ENCODE measurements at regions not wholly inside any gene's neighbourhood (a gene's known extent, or its start where the extent isn't known, plus 50 kb on each side); places are given as distances from the start of the nearest gene placed in this dataset.

DNA sequence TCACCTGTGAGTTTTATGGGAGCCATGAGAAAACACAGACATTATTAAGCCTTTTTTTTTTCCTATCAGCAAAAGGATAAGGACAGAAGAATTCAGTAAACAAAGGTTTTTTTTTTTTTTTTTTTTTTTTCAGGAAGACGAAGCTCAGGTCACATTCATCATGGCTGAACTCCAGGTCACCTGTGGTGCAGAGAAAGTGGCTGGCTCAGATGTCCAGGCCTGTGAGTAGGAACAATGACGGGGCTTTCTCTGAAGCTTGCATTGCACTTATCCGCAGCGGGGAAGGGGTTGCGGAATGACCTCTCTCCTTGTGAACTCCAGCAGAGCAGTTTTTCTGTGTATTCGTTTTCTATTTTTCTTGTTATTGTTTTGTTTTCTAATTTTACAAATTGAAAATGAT, 759.6 kb upstream of the TMEM132C start:
- Mint-ChIP-seq H3K36me3 (no peaks in the 10 kb centered on the region), H3K9me3 (peaks cover 6 to 9% of the 10 kb centered on the region in 2 donors), H3K4me1 (no peaks in the 10 kb centered on the region), H3K27ac (no peak overlapping the region), H3K27me3 (ENCODE audit: low read depth in 2 of 2) (no peaks in the 10 kb centered on the region), H3K4me3 (no peak overlapping the region)
- TF ChIP-seq, protein P1, sequence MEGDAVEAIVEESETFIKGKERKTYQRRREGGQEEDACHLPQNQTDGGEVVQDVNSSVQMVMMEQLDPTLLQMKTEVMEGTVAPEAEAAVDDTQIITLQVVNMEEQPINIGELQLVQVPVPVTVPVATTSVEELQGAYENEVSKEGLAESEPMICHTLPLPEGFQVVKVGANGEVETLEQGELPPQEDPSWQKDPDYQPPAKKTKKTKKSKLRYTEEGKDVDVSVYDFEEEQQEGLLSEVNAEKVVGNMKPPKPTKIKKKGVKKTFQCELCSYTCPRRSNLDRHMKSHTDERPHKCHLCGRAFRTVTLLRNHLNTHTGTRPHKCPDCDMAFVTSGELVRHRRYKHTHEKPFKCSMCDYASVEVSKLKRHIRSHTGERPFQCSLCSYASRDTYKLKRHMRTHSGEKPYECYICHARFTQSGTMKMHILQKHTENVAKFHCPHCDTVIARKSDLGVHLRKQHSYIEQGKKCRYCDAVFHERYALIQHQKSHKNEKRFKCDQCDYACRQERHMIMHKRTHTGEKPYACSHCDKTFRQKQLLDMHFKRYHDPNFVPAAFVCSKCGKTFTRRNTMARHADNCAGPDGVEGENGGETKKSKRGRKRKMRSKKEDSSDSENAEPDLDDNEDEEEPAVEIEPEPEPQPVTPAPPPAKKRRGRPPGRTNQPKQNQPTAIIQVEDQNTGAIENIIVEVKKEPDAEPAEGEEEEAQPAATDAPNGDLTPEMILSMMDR (IDR thresholded peaks at IDR 0.05), result no peak
- H3K9me3 ChIP-seq (ENCODE audit: control insufficient read depth, insufficient read depth, low read length), result peaks cover 2% of the 10 kb centered on the region
- ATAC-seq (no peak), DNase-seq (no peak)
- WGBS (ENCODE audit: insufficient coverage), result 100% methylated on average over 5 of the region's 6 CpGs
- H3K36me3 ChIP-seq (ENCODE audit: control insufficient read depth, insufficient read depth, low read length), result no peaks in the 10 kb centered on the region
- no peak overlapping the region for H3K4me3 ChIP-seq (ENCODE audit: low read length)
- H3K27me3 ChIP-seq (ENCODE audit: control insufficient read depth, insufficient read depth, low read length), result no peaks in the 10 kb centered on the region
- intact Hi-C loops (cut with micrococcal nuclease), result no loop called here
- H3K4me1 ChIP-seq (ENCODE audit: control insufficient read depth, insufficient read depth, low read length), result no peaks in the 10 kb centered on the region
- H3K27ac ChIP-seq (ENCODE audit: low read length), result no peak overlapping the region

DNA sequence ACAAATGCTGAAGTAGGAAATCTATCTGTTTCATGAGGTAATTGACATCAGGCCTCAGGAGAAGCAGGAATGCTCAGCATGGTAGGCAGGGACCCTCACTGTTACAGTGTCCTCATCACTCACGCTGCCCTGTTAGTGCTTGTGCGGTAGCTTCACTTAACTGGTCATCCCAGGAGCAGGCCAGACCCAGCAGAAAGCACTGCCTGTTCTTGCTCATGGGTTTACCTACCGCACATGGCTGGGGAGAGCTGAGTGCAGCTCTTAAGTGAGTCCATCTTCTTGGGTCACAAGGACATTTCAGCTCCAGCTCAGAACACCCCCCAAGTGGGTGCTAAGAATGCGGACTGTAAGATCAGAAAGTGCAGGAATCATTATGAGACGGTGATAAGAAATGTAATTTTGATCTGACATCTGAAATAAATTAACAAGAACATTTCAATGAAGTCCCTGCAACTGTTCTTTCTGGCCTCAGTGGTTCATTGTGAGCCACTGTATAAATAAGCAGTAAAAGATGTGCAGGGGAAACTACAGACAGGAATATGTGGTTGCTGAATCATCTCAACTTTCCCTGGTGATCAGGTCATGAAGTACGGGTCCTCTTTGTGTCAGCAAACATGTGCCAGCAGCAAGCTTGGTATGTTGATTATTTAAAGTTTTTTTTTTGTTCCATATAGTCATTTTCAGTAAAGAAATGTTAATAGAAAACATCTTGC, 757.7 kb upstream of the TMEM132C start:
- intact Hi-C loops (cut with micrococcal nuclease), result no loop called here
- no peaks in the 10 kb centered on the region for H3K4me1 Mint-ChIP-seq
- ATAC-seq (no peak), DNase-seq (no peak)
- peaks cover 3 to 11% of the 10 kb centered on the region in 2 donors for H3K9me3 Mint-ChIP-seq
- H3K27me3 ChIP-seq (ENCODE audit: control insufficient read depth, insufficient read depth, low read length), result no peaks in the 10 kb centered on the region
- H3K36me3 Mint-ChIP-seq, result no peaks in the 10 kb centered on the region
- H3K27ac ChIP-seq (ENCODE audit: low read length), result no peak overlapping the region
- no peaks in the 10 kb centered on the region for H3K4me1 ChIP-seq (ENCODE audit: control insufficient read depth, insufficient read depth, low read length)
- H3K9me3 ChIP-seq (ENCODE audit: control insufficient read depth, insufficient read depth, low read length), result peaks cover 2% of the 10 kb centered on the region
- 71% methylated on average over 6 of the region's 6 CpGs for WGBS (ENCODE audit: insufficient coverage)
- no peak overlapping the region for H3K4me3 ChIP-seq (ENCODE audit: low read length)
- no peak overlapping the region for H3K4me3 Mint-ChIP-seq
- TF ChIP-seq, protein P1 (IDR thresholded peaks at IDR 0.05), result no peak
- no peaks in the 10 kb centered on the region for H3K27me3 Mint-ChIP-seq (ENCODE audit: low read depth in 2 of 2)
- H3K27ac Mint-ChIP-seq, result no peak overlapping the region
- no peaks in the 10 kb centered on the region for H3K36me3 ChIP-seq (ENCODE audit: control insufficient read depth, insufficient read depth, low read length)

DNA sequence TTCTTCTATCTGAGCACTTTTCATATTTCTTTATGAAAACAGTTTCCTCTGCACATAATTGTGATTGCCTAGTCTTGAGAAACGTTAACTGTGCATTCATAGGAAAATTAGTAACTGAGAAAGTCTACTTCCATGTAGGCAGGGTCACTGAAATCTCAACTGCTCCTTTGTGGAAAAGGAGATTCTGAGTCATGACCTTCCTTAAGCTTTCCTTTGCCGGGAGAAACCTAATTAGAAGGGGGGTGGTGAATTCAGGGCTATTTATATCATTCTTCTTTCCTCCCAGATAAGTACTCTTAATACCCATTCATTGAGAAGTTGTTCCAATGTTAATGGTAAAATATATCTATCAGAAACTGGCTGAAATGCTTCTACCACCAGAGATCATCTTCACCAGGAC, 751.0 kb upstream of the TMEM132C start:
- no peak overlapping the region for H3K4me3 ChIP-seq (ENCODE audit: low read length)
- no peaks in the 10 kb centered on the region for H3K4me1 ChIP-seq (ENCODE audit: control insufficient read depth, insufficient read depth, low read length)
- intact Hi-C loops (cut with micrococcal nuclease), result no loop called here
- H3K9me3 ChIP-seq (ENCODE audit: control insufficient read depth, insufficient read depth, low read length), result no peaks in the 10 kb centered on the region
- H3K4me1 Mint-ChIP-seq, result no peaks in the 10 kb centered on the region
- no peaks in the 10 kb centered on the region for H3K27me3 Mint-ChIP-seq (ENCODE audit: low read depth in 2 of 2)
- H3K27me3 ChIP-seq (ENCODE audit: control insufficient read depth, insufficient read depth, low read length), result no peaks in the 10 kb centered on the region
- no peaks in the 10 kb centered on the region for H3K36me3 ChIP-seq (ENCODE audit: control insufficient read depth, insufficient read depth, low read length)
- no peak overlapping the region for H3K27ac ChIP-seq (ENCODE audit: low read length)
- ATAC-seq, result no peak
- TF ChIP-seq, protein P1 (IDR thresholded peaks at IDR 0.05), result no peak
- H3K36me3 Mint-ChIP-seq, result no peaks in the 10 kb centered on the region
- no peak for DNase-seq
- H3K4me3 Mint-ChIP-seq, result no peak overlapping the region
- H3K27ac Mint-ChIP-seq, result no peak overlapping the region
- H3K9me3 Mint-ChIP-seq, result peaks cover 2 to 7% of the 10 kb centered on the region in 2 donors
- WGBS (ENCODE audit: insufficient coverage), result 88% methylated on average over 1 of the region's 2 CpGs

DNA sequence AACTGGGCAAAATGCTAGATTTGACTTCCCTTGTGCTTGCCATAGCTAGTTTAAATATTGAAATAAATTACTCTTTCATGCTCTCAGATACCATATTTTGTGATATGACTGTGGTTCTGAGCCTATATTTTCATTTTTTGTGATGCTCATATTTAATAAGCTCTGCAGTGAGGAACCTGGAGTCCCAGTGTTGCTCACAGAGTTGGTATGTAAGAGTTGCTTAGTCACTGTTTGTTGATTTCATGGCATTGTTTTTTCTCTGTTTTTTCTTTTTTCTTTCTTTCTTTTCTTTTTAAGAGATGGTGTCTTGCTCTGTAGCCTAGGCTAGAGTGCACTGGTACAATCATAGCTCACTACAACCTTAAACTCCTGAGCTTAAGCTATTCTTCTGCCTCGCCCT, 750.5 kb upstream of the TMEM132C start:
- Histone ChIP-seq H3K27ac (ENCODE audit: low read length) (no peak overlapping the region), H3K4me3 (ENCODE audit: low read length) (no peak overlapping the region), H3K27me3 (ENCODE audit: control insufficient read depth, insufficient read depth, low read length) (no peaks in the 10 kb centered on the region), H3K36me3 (ENCODE audit: control insufficient read depth, insufficient read depth, low read length) (no peaks in the 10 kb centered on the region), H3K9me3 (ENCODE audit: control insufficient read depth, insufficient read depth, low read length) (no peaks in the 10 kb centered on the region), H3K4me1 (ENCODE audit: control insufficient read depth, insufficient read depth, low read length) (no peaks in the 10 kb centered on the region)
- WGBS (ENCODE audit: insufficient coverage), result 70% methylated on average over 1 of the region's 1 CpG
- Mint-ChIP-seq H3K36me3 (no peaks in the 10 kb centered on the region), H3K4me1 (no peaks in the 10 kb centered on the region), H3K27ac (no peak overlapping the region), H3K27me3 (ENCODE audit: low read depth in 2 of 2) (no peaks in the 10 kb centered on the region), H3K9me3 (peaks cover 4 to 8% of the 10 kb centered on the region in 2 donors), H3K4me3 (no peak overlapping the region)
- ATAC-seq, result no peak
- intact Hi-C loops (cut with micrococcal nuclease), result no loop called here
- DNase-seq, result no peak
- TF ChIP-seq, protein P1 (IDR thresholded peaks at IDR 0.05), result no peak

Data from natural killer cell (primary cell).